Calu3 (cell line): ENCODE measurements at regions not wholly inside any gene's neighbourhood (a gene's known extent, or its start where the extent isn't known, plus 50 kb on each side); places are given as distances from the start of the nearest gene placed in this dataset.
A peak's percentile ranks its signal among the peaks of the same experiment; 100 is the strongest.

Source experiments
- BruUV-seq: library from RNA; stranded (reverse); fragments of 400-500 nt; replicated peaks from 2 replicates; lab custom pipeline; 2021; lab: Mats Ljungman, UMichigan
- CTCF ChIA-PET: fragments of 300-600 bp; sonication (Branson Sonifier 250); formaldehyde crosslinking; loops from one replicate; lab custom pipeline; 2022; ENCODE audit warnings: antibody characterized with exemption; lab: Charles Lee
- DNase-seq: peaks from one replicate; pipeline ENCODE4 v3.0.0; 2022
- H3K27ac Mint-ChIP-seq: one replicate; pipeline ENCODE4 v1.8.0; 2022; ENCODE audit warnings: mixed read lengths; ENCODE audit not compliant: unreplicated experiment
- H3K27me3 Mint-ChIP-seq: one replicate; pipeline ENCODE4 v1.8.0; 2022; ENCODE audit warnings: mixed read lengths; ENCODE audit not compliant: unreplicated experiment
- H3K36me3 Mint-ChIP-seq: one replicate; pipeline ENCODE4 v1.8.0; 2022; ENCODE audit warnings: mild to moderate bottlenecking, moderate library complexity, mixed read lengths; ENCODE audit not compliant: insufficient read depth, unreplicated experiment
- H3K4me1 Mint-ChIP-seq: one replicate; pipeline ENCODE4 v1.8.0; 2022; ENCODE audit warnings: mild to moderate bottlenecking, low read depth, mixed read lengths; ENCODE audit not compliant: unreplicated experiment
- H3K4me3 Mint-ChIP-seq: one replicate; pipeline ENCODE4 v1.8.0; 2022; ENCODE audit warnings: mild to moderate bottlenecking, low read depth, moderate library complexity, mixed read lengths; ENCODE audit not compliant: unreplicated experiment
- H3K9me3 Mint-ChIP-seq: one replicate; pipeline ENCODE4 v1.8.0; 2022; ENCODE audit warnings: low read depth, mixed read lengths; ENCODE audit not compliant: unreplicated experiment
- CTCF ChIP-seq: fragments of 200-600 bp; IDR thresholded peaks from one replicate; pipeline ENCODE4 v1.8.0; 2022; ENCODE audit warnings: antibody characterized with exemption; ENCODE audit not compliant: unreplicated experiment
- intact Hi-C: fragments of 100-400 bp; cut with micrococcal nuclease; formaldehyde crosslinking; loops from one replicate; pipeline ENCODE4 v1.10.0; 2022; ENCODE audit not compliant: unreplicated experiment

- H3K36me3 Mint-ChIP-seq, result peaks cover 23% of the 10 kb centered on the region
- intact Hi-C loops, result no loop called here
These were observed 73.0 kb upstream of the LEP start for GRCh38 chr7:128167791-128168666.

GRCh38 chr7:128168667-128169210 lies 72.3 kb upstream of the LEP start:
- intact Hi-C loops, result no loop called here
- Mint-ChIP-seq H3K4me1 (peaks cover 19% of the 10 kb centered on the region), H3K4me3 (peak overlapping the region; percentile 72), H3K36me3 (peaks cover 23% of the 10 kb centered on the region), H3K9me3 (no peaks in the 10 kb centered on the region), H3K27me3 (peaks cover 60% of the 10 kb centered on the region), H3K27ac (no peak overlapping the region)
- BruUV-seq, result no TSS peak
- TF ChIP-seq CTCF, result no peak
- peak; percentile 30 for DNase-seq
- CTCF ChIA-PET, result no interaction called here

More at GRCh38 chr7:128167791-128168666, 73.0 kb upstream of the LEP start:
- CTCF ChIA-PET, result no interaction called here
- BruUV-seq, result no TSS peak
- no peak overlapping the region for H3K27ac Mint-ChIP-seq
- H3K27me3 Mint-ChIP-seq, result peaks cover 60% of the 10 kb centered on the region
- H3K4me1 Mint-ChIP-seq, result peaks cover 26% of the 10 kb centered on the region
- no peak for DNase-seq
- H3K9me3 Mint-ChIP-seq, result no peaks in the 10 kb centered on the region
- peak overlapping the region; percentile 72 for H3K4me3 Mint-ChIP-seq
- TF ChIP-seq CTCF, result no peak

GRCh38 chr7:128170461-128170860 lies 70.6 kb upstream of the LEP start:
- no TSS peak for BruUV-seq
- no peak for TF ChIP-seq CTCF
- no peak overlapping the region for H3K4me3 Mint-ChIP-seq
- peaks cover 23% of the 10 kb centered on the region for H3K36me3 Mint-ChIP-seq
- no peak overlapping the region for H3K27ac Mint-ChIP-seq
- H3K4me1 Mint-ChIP-seq, result peaks cover 2% of the 10 kb centered on the region
- no peak for DNase-seq
- CTCF ChIA-PET, result no interaction called here
- intact Hi-C loops, result no loop called here
- H3K9me3 Mint-ChIP-seq, result no peaks in the 10 kb centered on the region
- peaks cover 52% of the 10 kb centered on the region for H3K27me3 Mint-ChIP-seq

- Mint-ChIP-seq H3K27ac (no peak overlapping the region), H3K9me3 (no peaks in the 10 kb centered on the region), H3K27me3 (peaks cover 47% of the 10 kb centered on the region), H3K36me3 (peaks cover 23% of the 10 kb centered on the region), H3K4me1 (peaks cover 3% of the 10 kb centered on the region), H3K4me3 (no peak overlapping the region)
- intact Hi-C loops, result no loop called here
- BruUV-seq, result no TSS peak
- no peak for TF ChIP-seq CTCF
- CTCF ChIA-PET, result no interaction called here
- no peak for DNase-seq
These were observed 69.6 kb upstream of the LEP start for GRCh38 chr7:128171342-128171918.
